Midbrain (tissue), 1 donor: ENCODE measurements at regions not wholly inside any gene's neighbourhood (a gene's known extent, or its start where the extent isn't known, plus 50 kb on each side); places are given as distances from the start of the nearest gene placed in this dataset.
"Not testable (repeated sequence)": the region's sequence is repeated elsewhere in the genome, so short reads cannot be mapped to it uniquely, and the experiment has no call there.

ENCODE experiments used
- DNase-seq: peaks from one replicate; lab custom pipeline; 2025; lab: John Stamatoyannopoulos, UW

GRCh38 chr10:65358565-65358964 lies 1567.3 kb upstream of the LRRTM3 start:
- no peak for DNase-seq

- DNase-seq, result no peak
These were observed 1565.3 kb upstream of the LRRTM3 start for GRCh38 chr10:65360497-65360896.

- DNase-seq, result no peak
These were observed 1560.0 kb upstream of the LRRTM3 start for GRCh38 chr10:65365878-65366277.

- DNase-seq, result no peak
These were observed 1558.1 kb upstream of the LRRTM3 start for GRCh38 chr10:65367706-65368105.

GRCh38 chr10:65375528-65375927 lies 1550.3 kb upstream of the LRRTM3 start:
- DNase-seq, result no peak

GRCh38 chr10:65377687-65378086 lies 1548.1 kb upstream of the LRRTM3 start:
- DNase-seq, result no peak

- no peak for DNase-seq
These were observed 1531.1 kb upstream of the LRRTM3 start for GRCh38 chr10:65394502-65395297.

- DNase-seq, result no peak
These were observed 1530.2 kb upstream of the LRRTM3 start for GRCh38 chr10:65395631-65396030.

GRCh38 chr10:65396997-65397396 lies 1528.8 kb upstream of the LRRTM3 start:
- DNase-seq, result no peak

- no peak for DNase-seq
These were observed 1517.4 kb upstream of the LRRTM3 start for GRCh38 chr10:65408401-65408800.

GRCh38 chr10:65413001-65413400 lies 1512.8 kb upstream of the LRRTM3 start:
- no peak for DNase-seq

GRCh38 chr10:65415318-65415717 lies 1510.5 kb upstream of the LRRTM3 start:
- no peak for DNase-seq

GRCh38 chr10:65416094-65416493 lies 1509.7 kb upstream of the LRRTM3 start:
- DNase-seq, result no peak

- no peak for DNase-seq
These were observed 1506.2 kb upstream of the LRRTM3 start for GRCh38 chr10:65419629-65420028.

- no peak for DNase-seq
These were observed 1502.8 kb upstream of the LRRTM3 start for GRCh38 chr10:65423043-65423442.

- not testable (repeated sequence) for DNase-seq
These were observed 1496.5 kb upstream of the LRRTM3 start for GRCh38 chr10:65429381-65429780.

GRCh38 chr10:65430979-65431378 lies 1494.9 kb upstream of the LRRTM3 start:
- DNase-seq, result no peak

- no peak for DNase-seq
These were observed 1454.8 kb upstream of the LRRTM3 start for GRCh38 chr10:65470986-65471385.

- DNase-seq, result no peak
These were observed 1443.0 kb upstream of the LRRTM3 start for GRCh38 chr10:65482848-65483247.

GRCh38 chr10:65491799-65492198 lies 1434.0 kb upstream of the LRRTM3 start:
- no peak for DNase-seq

GRCh38 chr10:65496541-65496940 lies 1429.3 kb upstream of the LRRTM3 start:
- DNase-seq, result no peak

GRCh38 chr10:65497837-65498236 lies 1428.0 kb upstream of the LRRTM3 start:
- DNase-seq, result no peak

GRCh38 chr10:65500716-65501115 lies 1425.1 kb upstream of the LRRTM3 start:
- DNase-seq, result no peak

- no peak for DNase-seq
These were observed 1424.6 kb upstream of the LRRTM3 start for GRCh38 chr10:65501259-65501658.
